ENCODE measurements at regions not wholly inside any gene's neighbourhood (a gene's known extent, or its start where the extent isn't known, plus 50 kb on each side); places are given as distances from the start of the nearest gene placed in this dataset.
"Not testable (repeated sequence)": the region's sequence is repeated elsewhere in the genome, so short reads cannot be mapped to it uniquely, and the experiment has no call there.

DNA sequence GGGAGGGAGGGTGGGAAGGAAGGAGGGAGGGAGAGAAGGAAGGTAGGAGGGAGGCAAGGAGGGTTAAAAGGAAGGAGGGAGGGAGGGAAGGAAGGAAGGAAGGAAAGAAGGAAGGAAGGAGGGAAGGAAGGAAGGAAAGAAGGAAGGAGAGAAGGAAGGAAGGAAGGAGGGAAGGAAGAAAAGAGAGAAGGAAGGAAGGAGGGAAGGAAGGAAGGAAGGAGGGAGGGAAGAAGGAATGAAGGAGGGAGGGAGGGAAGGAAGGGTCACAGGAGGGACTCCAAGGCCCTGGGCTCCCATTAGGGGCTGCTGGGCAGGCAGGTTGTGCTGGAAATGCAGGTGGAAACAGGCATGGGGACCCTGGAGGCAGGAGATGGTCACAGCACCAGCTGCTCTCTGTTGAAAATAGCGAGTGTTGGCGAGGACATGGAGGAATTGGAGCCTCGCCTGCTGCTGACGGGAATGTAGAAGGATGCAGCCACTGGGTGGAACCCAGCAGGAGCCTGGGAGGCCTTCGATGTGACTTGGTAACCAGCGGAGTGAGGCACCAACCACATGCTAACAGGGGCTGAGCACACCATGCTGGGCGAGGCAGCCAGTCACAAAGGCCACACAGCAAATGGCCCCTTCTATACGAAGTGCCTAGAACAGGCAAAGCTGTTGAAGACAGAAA is 217.3 kb upstream of the SGCG start:
- DNase-seq (ENCODE audit: low read depth in 2 of 2), result not testable (repeated sequence)

DNA sequence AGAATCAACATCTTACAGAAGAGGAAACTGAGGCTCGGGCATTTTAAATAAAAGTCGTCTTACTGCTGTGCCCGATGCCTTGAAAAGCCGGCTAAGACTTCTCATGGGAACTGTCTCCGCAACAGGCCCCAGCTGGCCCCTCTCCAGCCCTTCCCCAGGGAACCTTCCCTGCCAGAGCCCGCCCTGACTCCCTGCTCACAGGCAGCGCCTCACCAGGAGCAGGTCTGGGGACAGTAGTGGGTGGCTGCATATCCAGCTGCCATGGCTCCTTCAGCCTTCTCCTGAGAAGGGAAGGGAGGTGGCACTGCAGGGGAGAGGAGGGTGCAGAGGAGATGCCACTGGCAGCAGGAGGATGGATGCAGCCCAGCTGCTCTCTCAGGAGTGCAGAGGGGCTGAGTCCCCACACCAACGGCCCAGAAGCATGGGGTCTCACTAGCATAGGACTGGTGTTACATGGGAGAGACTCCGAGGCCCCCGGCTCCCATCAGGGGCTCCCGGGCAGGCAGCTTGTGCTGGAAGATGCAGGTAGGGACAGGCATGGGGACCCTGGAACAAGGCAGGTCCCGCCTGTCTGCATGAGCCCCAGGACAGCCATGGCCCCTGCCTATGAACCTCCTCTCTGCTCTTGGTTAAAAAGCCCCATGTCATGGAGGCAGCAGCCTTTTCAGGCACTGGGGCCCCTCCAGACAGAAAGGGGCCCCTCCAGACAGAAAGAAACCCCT is 216.4 kb upstream of the SGCG start:
- DNase-seq (ENCODE audit: low read depth in 2 of 2), result no peak

DNA sequence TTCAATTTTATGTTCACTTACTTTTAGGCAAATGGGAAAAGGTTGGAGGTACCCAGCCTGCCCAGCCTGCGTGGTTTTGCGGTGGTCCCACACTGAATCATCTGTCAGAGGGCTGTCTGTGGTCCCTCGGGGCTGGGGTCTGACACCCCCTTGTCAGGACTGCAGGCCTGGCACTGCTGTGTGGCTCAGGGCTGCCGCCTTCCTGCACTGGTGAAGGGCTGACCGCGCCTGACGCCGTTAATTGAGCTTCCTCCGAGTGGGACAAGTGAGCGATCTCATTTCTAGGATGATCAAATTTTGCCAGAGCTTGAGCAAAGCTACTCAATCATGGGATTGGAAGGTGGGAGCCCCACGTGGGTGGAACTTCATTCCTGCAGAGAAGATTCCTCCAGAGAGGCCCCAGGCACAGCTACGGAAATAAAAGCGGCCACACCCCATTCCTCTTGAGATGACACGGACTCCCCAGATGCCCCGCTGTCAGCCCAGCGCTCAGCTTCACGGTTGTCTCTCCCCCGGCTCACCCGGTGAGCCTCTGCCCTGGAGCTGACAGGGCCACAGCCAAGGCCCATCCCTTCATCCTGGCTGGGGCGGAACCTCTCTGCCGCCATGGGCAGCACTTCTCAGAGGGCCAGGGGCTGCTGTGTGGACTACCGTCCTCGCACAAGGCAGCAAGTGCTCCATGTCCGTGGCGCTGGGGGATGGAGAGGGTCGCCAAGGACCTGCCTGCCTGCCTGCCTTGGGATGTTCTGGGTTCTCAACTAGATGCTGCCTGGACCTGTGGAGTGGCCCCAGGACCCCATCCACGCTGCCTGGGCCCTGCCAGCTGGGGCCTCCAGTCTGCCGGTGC is 215.5 kb upstream of the SGCG start:
- DNase-seq (ENCODE audit: low read depth in 2 of 2), result not testable (repeated sequence)

DNA sequence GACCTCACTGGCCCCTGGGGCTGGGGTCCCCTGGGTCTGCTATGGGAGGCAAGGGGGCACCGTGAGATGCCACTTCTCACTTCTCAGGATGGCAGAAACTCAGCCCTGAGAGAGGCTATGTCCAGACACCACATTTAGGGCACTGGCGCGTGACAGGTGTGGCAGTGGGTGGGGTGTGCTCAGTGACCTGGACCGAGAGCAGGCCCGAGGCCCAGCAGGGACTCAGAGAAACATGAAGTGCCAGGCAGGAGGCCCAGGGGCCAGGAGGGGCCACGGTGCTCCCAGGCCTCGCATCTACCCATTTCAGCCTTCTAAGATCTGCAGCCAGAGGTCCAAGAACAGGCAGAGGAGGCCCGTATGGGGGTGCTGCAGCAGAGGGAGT is 214.9 kb upstream of the SGCG start:
- not testable (repeated sequence) for DNase-seq (ENCODE audit: low read depth in 2 of 2)

DNA sequence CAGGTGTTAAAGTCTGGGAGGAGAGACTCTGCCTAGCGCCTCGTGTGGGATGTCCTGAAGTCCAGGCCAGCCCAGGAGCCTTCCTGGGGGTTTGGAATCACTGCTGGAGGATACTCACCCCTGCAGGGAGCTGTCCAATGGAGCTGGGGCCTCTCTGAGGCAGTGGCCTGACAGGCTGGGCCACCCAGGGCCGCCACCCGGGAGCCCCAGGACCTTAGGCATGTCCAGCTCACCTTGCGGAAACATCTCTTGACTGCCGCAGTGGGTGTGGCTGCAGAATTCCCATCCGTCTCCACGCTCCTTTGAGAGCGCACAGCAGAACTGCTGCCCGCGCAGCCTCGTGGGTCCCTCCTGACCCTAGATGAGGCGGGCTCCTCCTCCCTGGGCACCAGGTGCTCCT is 214.0 kb upstream of the SGCG start:
- not testable (repeated sequence) for DNase-seq (ENCODE audit: low read depth in 2 of 2)

DNA sequence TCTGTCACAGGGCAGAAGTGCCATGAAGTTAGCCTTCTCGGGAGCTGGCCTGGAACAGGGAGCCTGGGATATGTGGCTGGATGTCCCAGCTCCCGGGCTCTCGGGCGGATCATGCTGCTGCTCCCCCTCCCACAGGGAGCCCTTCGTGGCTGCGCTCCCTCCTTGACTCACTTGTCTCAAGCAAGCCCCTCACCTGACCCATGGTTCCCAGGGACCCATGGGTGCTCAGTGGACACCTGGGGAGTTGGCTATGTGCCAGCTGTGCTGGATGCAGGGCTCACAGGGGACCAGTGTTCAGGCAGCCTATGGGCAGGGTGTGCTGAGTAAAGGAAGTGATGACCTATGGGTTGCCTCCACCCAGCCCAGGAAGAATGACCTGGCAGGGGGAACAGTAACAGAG is 213.1 kb upstream of the SGCG start:
- DNase-seq (ENCODE audit: low read depth in 2 of 2), result no peak

DNA sequence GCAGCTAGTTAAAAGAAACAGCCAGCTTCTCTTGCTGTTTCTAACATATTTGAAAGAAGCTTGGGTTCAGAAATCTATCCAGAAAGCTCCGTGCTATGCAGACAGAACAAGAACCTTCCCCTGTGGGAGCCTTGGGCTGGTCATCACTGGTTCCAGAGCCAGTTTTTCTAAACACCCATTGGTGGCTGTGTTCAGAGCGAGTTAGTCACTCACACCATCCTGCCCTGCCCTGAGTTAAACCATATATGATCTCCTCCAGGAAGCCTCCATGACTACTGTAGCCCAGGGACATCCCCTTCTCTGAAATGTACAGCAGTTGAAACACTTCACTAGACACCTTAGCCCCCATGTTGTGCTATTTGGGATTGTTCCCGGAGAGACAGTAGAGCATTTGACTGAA is 200.8 kb upstream of the SGCG start:
- no peak for DNase-seq (ENCODE audit: low read depth in 2 of 2)

DNA sequence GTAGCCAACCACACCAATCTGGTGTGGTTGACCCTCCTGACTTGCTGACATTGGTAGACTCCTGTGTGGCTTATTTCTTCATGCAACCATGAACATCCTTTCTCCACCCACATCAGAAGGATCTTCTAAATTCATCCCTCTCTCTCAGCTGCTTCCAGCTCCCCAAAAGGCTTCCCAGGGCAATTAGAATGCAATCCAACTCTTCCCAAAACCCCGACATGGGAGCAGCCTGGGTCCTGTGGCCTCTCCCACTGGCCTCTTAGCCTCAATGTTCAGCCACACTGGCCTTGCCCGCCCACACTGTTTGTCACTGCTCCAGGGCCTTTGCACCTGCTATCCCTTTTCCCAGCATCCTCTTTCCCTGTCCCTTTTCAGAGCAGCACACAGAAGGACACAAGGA is 199.8 kb upstream of the SGCG start:
- DNase-seq (ENCODE audit: low read depth in 2 of 2), result no peak

DNA sequence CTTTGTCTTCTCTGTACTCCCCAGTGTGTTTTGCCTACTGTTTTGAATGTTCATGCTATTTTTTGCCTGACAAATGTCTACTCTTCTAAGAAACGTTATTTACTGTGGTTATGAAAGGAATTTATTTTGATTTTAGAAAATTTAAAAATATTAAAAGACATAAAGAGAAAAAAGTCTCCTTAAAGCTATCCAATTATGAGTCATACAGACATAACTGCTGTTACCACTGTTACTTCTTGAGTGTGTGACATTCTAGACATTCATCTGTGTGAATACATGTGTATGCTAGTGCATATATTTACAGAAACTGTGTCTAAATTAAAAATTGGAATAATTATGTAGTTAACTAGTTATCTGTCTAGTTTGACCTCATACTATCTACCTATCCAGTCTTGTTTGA is 187.6 kb upstream of the SGCG start:
- no peak for DNase-seq (ENCODE audit: low read depth in 2 of 2)

DNA sequence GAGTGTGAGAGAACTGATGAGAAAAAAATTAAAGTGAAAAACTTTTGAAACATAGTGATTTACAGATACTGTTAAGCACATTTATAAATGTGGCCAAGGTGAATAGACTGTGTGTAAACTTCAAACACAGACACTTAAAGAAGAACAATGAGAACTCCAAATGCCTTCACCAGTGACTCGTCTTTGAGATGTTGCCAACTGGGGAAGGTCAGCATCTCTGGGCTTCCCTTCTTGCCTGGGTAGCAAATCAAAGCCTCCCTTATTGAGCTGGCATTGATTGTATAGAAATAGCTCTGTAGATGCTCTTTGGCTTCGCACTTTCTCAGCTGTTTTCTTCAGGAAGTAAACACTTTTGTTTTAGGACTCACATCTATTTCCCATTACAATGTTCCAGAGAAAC is 177.3 kb upstream of the SGCG start:
- no peak for DNase-seq (ENCODE audit: low read depth in 2 of 2)

DNA sequence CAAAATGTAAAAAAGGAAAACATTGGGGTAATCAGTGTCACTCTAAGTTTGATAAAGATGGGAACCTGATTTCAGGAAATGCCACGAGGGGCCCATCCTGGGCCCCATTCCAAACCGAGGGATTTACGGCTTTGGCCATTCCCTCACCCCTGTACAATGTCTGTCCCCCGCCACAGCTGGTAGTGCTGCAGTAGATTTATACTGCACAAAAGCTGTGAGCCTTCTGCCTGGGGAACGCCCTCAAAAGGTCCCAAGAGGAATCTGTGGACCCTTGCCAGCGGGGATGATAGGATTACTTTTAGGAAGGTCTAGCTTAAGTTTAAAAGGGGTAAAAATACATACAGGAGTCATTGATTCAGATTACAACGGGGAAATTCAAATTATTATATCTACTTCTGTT is 173.4 kb upstream of the SGCG start:
- no peak for DNase-seq (ENCODE audit: low read depth in 2 of 2)

DNA sequence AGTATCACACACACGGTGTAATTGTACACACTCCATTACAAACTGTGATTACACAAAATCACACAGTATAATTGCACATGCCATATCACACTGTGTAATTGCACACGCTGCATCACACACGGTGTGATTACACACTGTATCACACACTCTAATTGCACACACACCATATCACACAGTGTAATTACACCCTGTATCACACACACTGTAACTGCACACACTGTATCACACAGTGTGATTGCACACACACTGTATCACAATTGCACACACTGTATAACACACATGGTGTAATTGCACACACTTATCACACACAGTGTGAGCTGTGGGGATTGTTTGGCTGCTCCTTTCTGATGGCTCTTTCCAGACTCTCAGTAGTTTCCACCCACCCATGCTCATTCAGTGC is 162.6 kb upstream of the SGCG start:
- no peak for DNase-seq (ENCODE audit: low read depth in 2 of 2)

DNA sequence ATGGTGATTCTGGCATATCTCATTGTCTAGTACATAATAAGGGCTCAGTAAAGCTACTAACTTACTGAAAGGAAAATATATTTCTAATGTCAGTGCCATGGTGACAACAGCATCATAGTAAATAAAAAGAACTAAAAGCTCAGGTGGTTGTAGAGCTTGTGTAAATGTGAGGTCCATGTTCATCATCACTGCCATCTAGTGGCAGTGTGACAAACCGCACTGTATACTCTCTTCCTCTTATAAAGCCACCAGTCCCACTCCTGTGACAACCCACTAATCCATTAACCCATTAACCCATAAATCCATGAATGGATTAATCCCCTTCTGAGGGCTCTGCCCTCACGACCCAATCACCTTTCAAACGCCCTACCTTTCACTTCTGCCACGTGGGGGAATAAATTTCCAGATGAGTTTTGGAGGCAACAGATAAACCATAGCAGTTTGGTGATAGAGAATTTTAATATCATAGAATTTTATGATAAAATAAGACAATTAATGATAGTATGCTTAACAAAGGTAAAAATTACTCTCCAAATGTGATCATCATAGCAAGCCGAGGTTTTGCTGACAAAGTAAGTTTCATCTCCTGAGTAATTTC is 160.4 kb upstream of the SGCG start:
- peak; percentile 59 for DNase-seq (ENCODE audit: low read depth in 2 of 2)

DNA sequence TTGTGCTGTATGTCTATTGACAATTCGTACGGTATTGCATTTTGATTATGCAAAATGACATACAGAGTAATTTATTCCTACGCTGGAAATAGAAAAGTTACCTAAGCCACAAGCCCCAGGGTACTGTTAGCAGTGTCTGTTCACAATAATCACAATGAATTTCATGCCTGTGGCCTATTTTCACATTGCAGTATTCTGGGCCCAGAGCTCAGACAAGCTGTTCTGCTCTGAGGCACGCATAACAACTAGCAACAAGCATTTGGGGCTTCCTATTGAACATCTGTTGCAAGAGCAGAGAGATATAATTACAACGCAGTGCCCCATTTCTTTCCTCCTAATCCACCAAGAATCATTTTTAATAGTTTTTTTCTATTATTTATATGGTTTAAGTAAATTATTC is 158.9 kb upstream of the SGCG start:
- DNase-seq (ENCODE audit: low read depth in 2 of 2), result no peak

DNA sequence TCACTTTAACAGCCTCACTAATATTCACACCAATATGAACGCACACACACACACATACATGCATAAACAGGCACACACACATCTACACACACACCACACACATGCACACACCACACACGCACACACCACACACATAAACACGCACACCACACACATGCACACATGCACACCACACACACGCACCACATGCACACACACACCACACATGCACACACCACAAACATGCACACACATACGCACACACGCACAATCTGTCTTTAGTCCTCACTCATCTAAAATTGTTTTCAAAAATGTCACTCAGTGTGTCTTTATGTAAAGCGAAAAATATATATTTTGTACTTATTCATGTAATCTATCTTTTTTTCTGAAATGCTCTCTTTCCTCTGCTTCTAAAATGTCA is 158.1 kb upstream of the SGCG start:
- no peak for DNase-seq (ENCODE audit: low read depth in 2 of 2)

DNA sequence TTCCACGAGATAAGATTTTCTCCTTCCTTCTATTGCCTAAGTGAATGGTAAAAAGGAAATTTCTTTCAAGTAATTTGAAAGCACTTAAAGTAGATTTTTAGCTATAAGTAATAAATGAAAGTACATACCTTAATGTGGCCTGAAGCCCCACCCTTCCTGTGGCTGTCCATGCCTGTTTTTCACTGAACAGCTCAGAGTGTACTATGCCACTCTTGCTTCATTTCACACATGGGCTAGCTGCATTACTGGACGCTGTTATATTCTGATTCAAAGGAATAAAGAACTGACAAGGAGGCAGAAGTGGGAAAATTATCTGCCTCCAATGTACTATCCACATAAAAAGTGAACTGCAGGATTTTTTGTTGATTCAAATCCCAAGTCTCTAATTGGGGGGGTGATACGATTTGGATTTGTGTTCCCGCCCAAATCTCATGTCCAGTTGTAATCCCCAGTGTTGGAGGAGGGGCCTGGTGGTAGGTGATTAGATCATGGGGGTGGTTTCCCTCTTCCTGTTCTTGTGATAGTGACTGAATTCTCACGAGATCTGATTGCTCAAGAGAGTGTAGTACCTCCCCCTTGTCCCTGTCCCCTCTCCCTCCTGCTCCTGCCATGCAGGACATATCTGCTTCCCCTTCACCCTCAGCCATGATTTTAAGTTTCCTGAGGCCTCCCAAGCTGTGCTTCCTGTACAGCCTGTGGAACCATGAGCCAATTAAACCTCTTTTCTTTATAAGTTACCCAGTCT is 154.7 kb upstream of the SGCG start:
- DNase-seq (ENCODE audit: low read depth in 2 of 2), result no peak

DNA sequence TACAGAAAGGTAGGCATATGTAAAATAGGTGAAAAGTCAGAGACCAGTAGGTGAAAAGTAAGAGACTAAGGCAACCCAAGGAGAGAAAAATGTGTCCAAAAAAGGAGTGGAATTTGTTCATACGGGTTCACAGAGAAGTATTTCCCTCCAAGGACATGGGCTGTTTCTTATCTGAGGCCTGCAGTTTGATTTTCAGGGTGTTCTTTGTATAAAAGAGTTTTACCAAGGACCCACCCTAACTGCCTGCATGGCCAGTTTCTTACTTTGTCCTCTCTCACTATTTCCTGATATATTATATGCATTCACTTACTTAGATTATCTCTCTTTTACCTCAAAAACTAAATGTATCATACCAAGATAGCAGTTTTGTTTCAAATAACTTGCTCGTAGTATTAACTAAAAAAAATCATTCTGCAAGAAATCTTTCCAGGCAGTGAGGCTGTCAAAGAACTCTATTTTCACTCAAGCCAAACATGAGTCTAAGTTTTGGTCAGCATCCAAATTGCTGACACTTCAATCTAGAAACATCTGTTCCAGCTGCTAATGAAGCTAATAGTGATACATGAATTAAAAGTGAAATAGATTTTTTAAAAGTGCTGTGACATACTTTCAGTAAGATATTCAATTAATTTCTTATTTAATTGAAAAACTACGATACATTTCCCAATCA is 141.4 kb upstream of the SGCG start:
- no peak for DNase-seq (ENCODE audit: low read depth in 2 of 2)

DNA sequence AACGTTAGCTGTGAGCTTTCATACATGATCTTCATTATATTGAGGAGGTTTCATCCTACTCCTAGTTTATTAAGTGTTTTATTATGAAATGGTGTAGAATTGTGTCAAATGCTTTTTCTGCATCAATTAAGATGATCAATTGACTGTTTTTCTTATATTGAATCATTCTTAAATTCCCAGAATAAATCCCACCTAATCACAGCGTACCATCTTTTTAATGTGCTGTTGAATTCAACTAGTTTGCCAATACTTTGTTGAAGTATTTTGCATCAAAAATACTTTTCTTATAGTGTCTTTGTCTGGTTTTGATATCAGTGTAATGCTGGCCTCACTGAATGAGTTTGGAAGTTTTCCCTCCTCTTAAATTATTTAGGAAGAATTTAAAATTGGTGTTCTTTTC is 138.6 kb upstream of the SGCG start:
- no peak for DNase-seq (ENCODE audit: low read depth in 2 of 2)

DNA sequence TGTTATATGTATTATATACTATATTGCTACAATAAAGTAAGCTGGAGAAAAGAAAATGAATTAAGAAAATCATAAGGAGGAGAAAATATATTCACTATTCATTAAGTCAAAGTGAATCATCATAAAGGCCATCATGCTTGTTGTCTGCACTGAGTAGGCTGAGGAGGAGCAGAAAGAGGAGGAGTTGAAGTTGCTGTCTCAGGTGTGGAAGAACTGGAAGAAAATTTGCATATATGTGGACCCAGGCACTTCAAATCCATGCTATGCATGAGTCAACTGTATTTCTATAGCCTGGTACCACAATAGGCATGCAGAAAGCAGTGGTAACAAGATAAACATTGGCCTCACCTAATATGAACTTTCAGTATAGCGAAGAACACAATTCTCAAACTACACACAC is 135.9 kb upstream of the SGCG start:
- DNase-seq (ENCODE audit: low read depth in 2 of 2), result no peak

DNA sequence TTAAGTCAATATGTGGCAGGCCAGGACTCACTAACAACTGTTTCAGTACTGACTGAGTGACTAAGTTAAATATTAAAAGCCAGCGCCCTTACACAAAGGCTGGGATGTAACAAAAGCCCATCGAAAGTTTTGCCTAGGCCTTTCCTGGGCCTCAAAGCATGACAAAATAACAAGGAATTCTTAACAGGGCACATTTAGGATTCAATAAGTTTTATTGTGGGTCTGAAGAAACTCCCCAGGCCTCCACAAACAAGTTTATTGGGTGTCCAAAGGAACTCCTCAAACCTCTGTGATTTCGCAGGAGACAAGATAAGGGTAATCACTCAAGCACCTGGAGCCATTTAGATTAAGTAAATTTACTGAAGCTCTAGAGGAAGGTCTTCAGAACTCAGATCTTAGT is 130.7 kb upstream of the SGCG start:
- no peak for DNase-seq (ENCODE audit: low read depth in 2 of 2)

DNA sequence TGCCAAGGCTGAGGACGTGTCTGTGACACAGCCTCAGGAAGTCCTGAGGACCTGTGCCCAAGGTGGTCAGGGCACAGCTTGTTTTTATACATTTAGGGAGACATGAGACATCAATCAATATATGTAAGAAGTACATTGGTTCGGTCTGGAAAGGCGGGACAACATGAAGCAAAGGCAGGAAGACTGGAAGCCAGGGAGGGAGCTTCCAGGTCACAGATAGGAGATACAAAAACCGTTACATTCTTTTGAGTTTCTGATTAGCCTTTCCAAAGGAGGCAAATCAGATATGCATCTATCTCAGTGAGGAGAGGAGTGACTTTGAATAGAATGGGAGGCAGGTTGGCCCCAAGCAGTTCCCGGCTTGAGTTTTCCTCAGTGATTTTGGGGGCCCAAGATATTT is 127.1 kb upstream of the SGCG start:
- not testable (repeated sequence) for DNase-seq (ENCODE audit: low read depth in 2 of 2)

Measured in lung microvascular endothelial cell (primary cell).